Testis (tissue), 2 donors: ENCODE measurements at regions not wholly inside any gene's neighbourhood (a gene's known extent, or its start where the extent isn't known, plus 50 kb on each side); places are given as distances from the start of the nearest gene placed in this dataset.

Experiments
- DNase-seq: peaks from one replicate; pipeline ENCODE4 v3.0.0-alpha.2; 2019
- H3K27ac ChIP-seq, 2 donors: fragments of 200-600 bp; sonication (generic); one replicate each; pipeline ENCODE4 v1.5.1; 2019
- H3K27me3 ChIP-seq: fragments of 200-600 bp; sonication (generic); one replicate; pipeline ENCODE4 v1.5.1; 2019
- H3K36me3 ChIP-seq: fragments of 200-600 bp; sonication (generic); one replicate; pipeline ENCODE4 v1.5.1; 2017; ENCODE audit warnings: low read depth; ENCODE audit errors: missing control alignments
- H3K4me1 ChIP-seq: fragments of 200-600 bp; sonication (generic); one replicate; pipeline ENCODE4 v1.5.1; 2019
- H3K4me3 ChIP-seq, 2 donors: fragments of 200-600 bp; sonication (generic); one replicate each; pipeline ENCODE4 v1.5.1; 2017 to 2019
- H3K9me3 ChIP-seq: fragments of 200-600 bp; sonication (generic); one replicate; pipeline ENCODE4 v1.5.1; 2017
- CTCF ChIP-seq, 3 experiments: fragments of 450-650 bp in 2 of 3; fragments of 200-600 bp in 1 of 3; sonication (generic) in 1 of 3; IDR thresholded peaks; one replicate each; pipeline ENCODE4 v1.5.1; 2016 to 2019; ENCODE audit warnings: antibody characterized with exemption in 3 of 3, mild to moderate bottlenecking in 2 of 3, moderate library complexity in 1 of 3
- POLR2A ChIP-seq: fragments of 450-650 bp; IDR thresholded peaks from one replicate; pipeline ENCODE4 v1.6.1; 2017; ENCODE audit warnings: antibody characterized with exemption, mild to moderate bottlenecking, moderate library complexity
- WGBS, 2 donors: methylation state at CpG; one replicate each; pipeline ENCODE4 v1.1.5; 2018; 5-methylcytosine and 5-hydroxymethylcytosine counted together
- intact Hi-C: fragments of 100-400 bp; cut with DNase I; formaldehyde crosslinking; loops from one replicate; pipeline ENCODE4 v1.15.1; 2023; ENCODE audit warnings: low total_unique reads

GRCh38 chrX:43456063-43456462, 200.0 kb upstream of the MAOA start:
- intact Hi-C loops = no loop called here
- H3K9me3 ChIP-seq = no peaks in the 10 kb centered on the region
- H3K4me3 ChIP-seq = no peak overlapping the region
- no peaks in the 10 kb centered on the region for H3K4me1 ChIP-seq
- 86 to 90% methylated on average over 3 of the region's 3 CpGs for WGBS, 2 donors
- no peaks in the 10 kb centered on the region for H3K27me3 ChIP-seq
- H3K27ac ChIP-seq = no peak overlapping the region
- H3K36me3 ChIP-seq = no peaks in the 10 kb centered on the region
- DNase-seq = no peak
- TF ChIP-seq POLR2A (no peak), CTCF (IDR thresholded peaks at IDR 0.05) (no peak)

- intact Hi-C loops = no loop called here
- no peaks in the 10 kb centered on the region for H3K27me3 ChIP-seq
- 89 to 95% methylated on average over 2 of the region's 2 CpGs for WGBS, 2 donors
- H3K36me3 ChIP-seq = no peaks in the 10 kb centered on the region
- H3K9me3 ChIP-seq = no peaks in the 10 kb centered on the region
- DNase-seq = no peak
- H3K4me3 ChIP-seq = no peak overlapping the region
- no peak for TF ChIP-seq POLR2A
- TF ChIP-seq CTCF (IDR thresholded peaks at IDR 0.05) = no peak
- H3K4me1 ChIP-seq = no peaks in the 10 kb centered on the region
- H3K27ac ChIP-seq = no peak overlapping the region
These were observed 199.2 kb upstream of the MAOA start for GRCh38 chrX:43456906-43457305.

- TF ChIP-seq POLR2A (no peak), CTCF (IDR thresholded peaks at IDR 0.05) (no peak)
- Histone ChIP-seq H3K4me1 (no peaks in the 10 kb centered on the region), H3K27me3 (no peaks in the 10 kb centered on the region), H3K27ac (no peak overlapping the region), H3K4me3 (no peak overlapping the region), H3K36me3 (no peaks in the 10 kb centered on the region), H3K9me3 (no peaks in the 10 kb centered on the region)
- WGBS, 2 donors = 68 to 88% methylated on average over 4 to 5 of the region's 8 CpGs
- no peak for DNase-seq
- intact Hi-C loops = no loop called here
These were observed 188.4 kb upstream of the MAOA start for GRCh38 chrX:43467608-43468234.

- H3K4me3 ChIP-seq = no peak overlapping the region
- no peak for DNase-seq
- H3K4me1 ChIP-seq = no peaks in the 10 kb centered on the region
- H3K27ac ChIP-seq = no peak overlapping the region
- H3K36me3 ChIP-seq = no peaks in the 10 kb centered on the region
- H3K9me3 ChIP-seq = no peaks in the 10 kb centered on the region
- intact Hi-C loops = no loop called here
- TF ChIP-seq POLR2A (no peak), CTCF (IDR thresholded peaks at IDR 0.05) (no peak)
- no peaks in the 10 kb centered on the region for H3K27me3 ChIP-seq
- WGBS, 2 donors = 85 to 97% methylated on average over 2 of the region's 2 CpGs
These were observed 186.6 kb upstream of the MAOA start for GRCh38 chrX:43469391-43470054.

GRCh38 chrX:43474321-43474720, 181.8 kb upstream of the MAOA start:
- Histone ChIP-seq H3K36me3 (no peaks in the 10 kb centered on the region), H3K4me3 (no peak overlapping the region), H3K4me1 (no peaks in the 10 kb centered on the region), H3K9me3 (no peaks in the 10 kb centered on the region), H3K27me3 (no peaks in the 10 kb centered on the region), H3K27ac (no peak overlapping the region)
- intact Hi-C loops = no loop called here
- TF ChIP-seq CTCF (IDR thresholded peaks at IDR 0.05) (no peak), POLR2A (no peak)
- 95% methylated on average over 2 of the region's 2 CpGs; no CpG with 5 or more reads in 1 of the 2 donors for WGBS, 2 donors
- no peak for DNase-seq
